ENCODE measurements at regions not wholly inside any gene's neighbourhood (a gene's known extent, or its start where the extent isn't known, plus 50 kb on each side); places are given as distances from the start of the nearest gene placed in this dataset.

- no peak for TF ChIP-seq SIN3A (IDR thresholded peaks at IDR 0.05; ENCODE audit: borderline replicate concordance, insufficient read depth, low read length)
- TF ChIP-seq POLR2AphosphoS5 (IDR thresholded peaks at IDR 0.05; ENCODE audit: low read depth, low read length) = no peak
- TF ChIP-seq REST (IDR thresholded peaks at IDR 0.05; ENCODE audit: insufficient read depth in 1 of 2, low read depth in 2 of 2, low read length in 2 of 2) = no peak
- TF ChIP-seq TAF1 (IDR thresholded peaks at IDR 0.05; ENCODE audit: borderline replicate concordance, insufficient read depth, low read length) = no peak
Observed at GRCh38 chr9:79776581-79776980, 204.8 kb downstream of the TLE4 start.
